ENCODE measurements at regions not wholly inside any gene's neighbourhood (a gene's known extent, or its start where the extent isn't known, plus 50 kb on each side); places are given as distances from the start of the nearest gene placed in this dataset.

- no peak for TF ChIP-seq POLR2AphosphoS5 (IDR thresholded peaks at IDR 0.05; ENCODE audit: borderline replicate concordance, low read depth, low read length)
- TF ChIP-seq FOXP2 (optimal IDR thresholded peaks at IDR 0.05; ENCODE audit: control extremely low read depth, extremely low read length, insufficient read depth): no peak
Observed at GRCh38 chr10:21020545-21020944, 123.4 kb upstream of the NEBL start.

All from SK-N-MC (cell line).